SK-N-SH treated with all-trans-retinoic acid at 6 μM for 48 hours (cell line): ENCODE measurements at regions not wholly inside any gene's neighbourhood (a gene's known extent, or its start where the extent isn't known, plus 50 kb on each side); places are given as distances from the start of the nearest gene placed in this dataset.

Experiments
- PPARA ChIP-seq: fragments of 250-450 bp; sonication (Bioruptor Pico); IDR thresholded peaks from 2 replicates; pipeline ENCODE4 v1.5.0; 2020; ENCODE audit warnings: mild to moderate bottlenecking, borderline replicate concordance
- ZFP30 ChIP-seq: fragments of 450-650 bp; formaldehyde crosslinking; IDR thresholded peaks from 2 replicates; pipeline ENCODE4 v1.5.0; 2022; ENCODE audit warnings: mild to moderate bottlenecking, moderate library complexity
- TF ChIP-seq, protein P1 (sequence below): fragments of 250-450 bp; sonication (Bioruptor Pico); IDR thresholded peaks from 2 replicates; pipeline ENCODE4 v1.5.0; 2020; ENCODE audit warnings: mild to moderate bottlenecking, moderate library complexity

DNA sequence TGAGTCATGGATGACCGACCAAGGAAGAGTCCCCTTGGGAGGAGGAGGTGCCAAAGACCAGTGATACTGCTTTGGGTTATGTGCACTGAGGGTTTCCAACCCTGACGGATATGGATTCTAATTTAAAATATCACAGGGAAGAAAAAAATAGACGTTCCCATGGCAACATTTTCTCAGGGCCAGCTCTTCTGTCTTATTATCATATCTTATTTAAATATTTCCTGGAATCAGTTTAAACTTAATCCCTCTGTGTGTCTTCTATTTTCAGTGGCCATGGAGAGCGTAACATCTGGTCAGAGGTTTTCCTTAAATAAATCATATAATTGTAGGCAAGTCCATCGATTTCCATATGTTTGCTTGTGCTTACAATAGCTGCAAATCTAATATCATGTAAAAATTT is 205.4 kb upstream of the FMN2 start:
- no peak for TF ChIP-seq PPARA (CRISPR knock-in tag)
- TF ChIP-seq, protein P1, sequence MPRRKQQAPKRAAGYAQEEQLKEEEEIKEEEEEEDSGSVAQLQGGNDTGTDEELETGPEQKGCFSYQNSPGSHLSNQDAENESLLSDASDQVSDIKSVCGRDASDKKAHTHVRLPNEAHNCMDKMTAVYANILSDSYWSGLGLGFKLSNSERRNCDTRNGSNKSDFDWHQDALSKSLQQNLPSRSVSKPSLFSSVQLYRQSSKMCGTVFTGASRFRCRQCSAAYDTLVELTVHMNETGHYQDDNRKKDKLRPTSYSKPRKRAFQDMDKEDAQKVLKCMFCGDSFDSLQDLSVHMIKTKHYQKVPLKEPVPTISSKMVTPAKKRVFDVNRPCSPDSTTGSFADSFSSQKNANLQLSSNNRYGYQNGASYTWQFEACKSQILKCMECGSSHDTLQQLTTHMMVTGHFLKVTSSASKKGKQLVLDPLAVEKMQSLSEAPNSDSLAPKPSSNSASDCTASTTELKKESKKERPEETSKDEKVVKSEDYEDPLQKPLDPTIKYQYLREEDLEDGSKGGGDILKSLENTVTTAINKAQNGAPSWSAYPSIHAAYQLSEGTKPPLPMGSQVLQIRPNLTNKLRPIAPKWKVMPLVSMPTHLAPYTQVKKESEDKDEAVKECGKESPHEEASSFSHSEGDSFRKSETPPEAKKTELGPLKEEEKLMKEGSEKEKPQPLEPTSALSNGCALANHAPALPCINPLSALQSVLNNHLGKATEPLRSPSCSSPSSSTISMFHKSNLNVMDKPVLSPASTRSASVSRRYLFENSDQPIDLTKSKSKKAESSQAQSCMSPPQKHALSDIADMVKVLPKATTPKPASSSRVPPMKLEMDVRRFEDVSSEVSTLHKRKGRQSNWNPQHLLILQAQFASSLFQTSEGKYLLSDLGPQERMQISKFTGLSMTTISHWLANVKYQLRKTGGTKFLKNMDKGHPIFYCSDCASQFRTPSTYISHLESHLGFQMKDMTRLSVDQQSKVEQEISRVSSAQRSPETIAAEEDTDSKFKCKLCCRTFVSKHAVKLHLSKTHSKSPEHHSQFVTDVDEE (CRISPR knock-in tag), result no peak
- no peak for TF ChIP-seq ZFP30 (CRISPR knock-in tag)
